Osteocyte (in vitro differentiated cells): ENCODE measurements at regions not wholly inside any gene's neighbourhood (a gene's known extent, or its start where the extent isn't known, plus 50 kb on each side); places are given as distances from the start of the nearest gene placed in this dataset.

Experiments
- DNase-seq: peaks from one replicate; pipeline ENCODE4 v3.0.0; 2021; ENCODE audit warnings: mixed read lengths; ENCODE audit not compliant: unreplicated experiment; ENCODE audit errors: extremely low spot score
- H3K27ac Mint-ChIP-seq: one replicate; pipeline ENCODE4 v1.8.0; 2021; ENCODE audit warnings: mild to moderate bottlenecking, mixed read lengths; ENCODE audit not compliant: unreplicated experiment
- H3K27me3 Mint-ChIP-seq: one replicate; pipeline ENCODE4 v1.8.0; 2021; ENCODE audit warnings: mixed read lengths; ENCODE audit not compliant: unreplicated experiment
- H3K36me3 Mint-ChIP-seq: one replicate; pipeline ENCODE4 v1.8.0; 2021; ENCODE audit warnings: mixed read lengths; ENCODE audit not compliant: unreplicated experiment
- H3K4me1 Mint-ChIP-seq: one replicate; pipeline ENCODE4 v1.8.0; 2021; ENCODE audit warnings: mixed read lengths; ENCODE audit not compliant: unreplicated experiment
- H3K4me3 Mint-ChIP-seq: one replicate; pipeline ENCODE4 v1.8.0; 2021; ENCODE audit warnings: mild to moderate bottlenecking, moderate library complexity, mixed read lengths; ENCODE audit not compliant: unreplicated experiment
- H3K9me3 Mint-ChIP-seq: one replicate; pipeline ENCODE4 v1.8.0; 2021; ENCODE audit warnings: mixed read lengths; ENCODE audit not compliant: unreplicated experiment
- CTCF ChIP-seq: fragments of 200-600 bp; sonication (generic); IDR thresholded peaks from 2 replicates; pipeline ENCODE4 v1.5.0; 2021; ENCODE audit warnings: antibody characterized with exemption, mild to moderate bottlenecking, moderate library complexity

- DNase-seq, result no peak
- Mint-ChIP-seq H3K27ac (no peak overlapping the region), H3K27me3 (no peaks in the 10 kb centered on the region), H3K4me3 (no peak overlapping the region), H3K36me3 (no peaks in the 10 kb centered on the region), H3K9me3 (no peaks in the 10 kb centered on the region), H3K4me1 (peaks cover 13% of the 10 kb centered on the region)
- no peak for TF ChIP-seq CTCF
Observed at GRCh38 chr13:85582890-85583289, 216.3 kb downstream of the SLITRK6 start.

- H3K27me3 Mint-ChIP-seq, result no peaks in the 10 kb centered on the region
- H3K9me3 Mint-ChIP-seq, result peaks cover 4% of the 10 kb centered on the region
Observed at GRCh38 chr13:85575110-85575509, 224.1 kb downstream of the SLITRK6 start.

GRCh38 chr13:85567909-85568308 lies 231.3 kb downstream of the SLITRK6 start:
- peaks cover 4% of the 10 kb centered on the region for H3K9me3 Mint-ChIP-seq
- no peak for DNase-seq
- no peaks in the 10 kb centered on the region for H3K36me3 Mint-ChIP-seq
- no peak for TF ChIP-seq CTCF
- H3K27me3 Mint-ChIP-seq, result no peaks in the 10 kb centered on the region
- no peak overlapping the region for H3K27ac Mint-ChIP-seq
- H3K4me3 Mint-ChIP-seq, result no peak overlapping the region
- peaks cover 4% of the 10 kb centered on the region for H3K4me1 Mint-ChIP-seq

More at GRCh38 chr13:85575110-85575509, 224.1 kb downstream of the SLITRK6 start:
- no peak overlapping the region for H3K27ac Mint-ChIP-seq
- no peaks in the 10 kb centered on the region for H3K36me3 Mint-ChIP-seq
- H3K4me3 Mint-ChIP-seq, result no peak overlapping the region
- H3K4me1 Mint-ChIP-seq, result no peaks in the 10 kb centered on the region
- no peak for DNase-seq
- TF ChIP-seq CTCF, result no peak

GRCh38 chr13:85565652-85566051 lies 233.6 kb downstream of the SLITRK6 start:
- Mint-ChIP-seq H3K4me3 (no peak overlapping the region), H3K36me3 (no peaks in the 10 kb centered on the region), H3K27ac (no peak overlapping the region), H3K4me1 (peaks cover 4% of the 10 kb centered on the region), H3K9me3 (peaks cover under 1% of the 10 kb centered on the region), H3K27me3 (no peaks in the 10 kb centered on the region)
- TF ChIP-seq CTCF, result no peak
- DNase-seq, result no peak

- H3K27ac Mint-ChIP-seq, result no peak overlapping the region
- H3K9me3 Mint-ChIP-seq, result no peaks in the 10 kb centered on the region
- no peak for DNase-seq
- no peak for TF ChIP-seq CTCF
- no peak overlapping the region for H3K4me3 Mint-ChIP-seq
- H3K4me1 Mint-ChIP-seq, result peaks cover 4% of the 10 kb centered on the region
- no peaks in the 10 kb centered on the region for H3K36me3 Mint-ChIP-seq
- H3K27me3 Mint-ChIP-seq, result no peaks in the 10 kb centered on the region
Observed at GRCh38 chr13:85564598-85564997, 234.6 kb downstream of the SLITRK6 start.
